Neuron (in vitro differentiated cells): ENCODE measurements at regions not wholly inside any gene's neighbourhood (a gene's known extent, or its start where the extent isn't known, plus 50 kb on each side); places are given as distances from the start of the nearest gene placed in this dataset.

Experiments
- H2AFZ ChIP-seq: one replicate; pipeline ENCODE4 v1.6.1; 2013; ENCODE audit warnings: low read depth, mild to moderate bottlenecking, inconsistent platforms, low read length, moderate library complexity
- H3K27me3 ChIP-seq: one replicate; pipeline ENCODE4 v1.6.1; 2013; ENCODE audit warnings: low read length; ENCODE audit not compliant: insufficient read depth
- H3K36me3 ChIP-seq: one replicate; pipeline ENCODE4 v1.6.1; 2013; ENCODE audit warnings: low read length; ENCODE audit not compliant: insufficient read depth
- H3K4me1 ChIP-seq: one replicate; pipeline ENCODE4 v1.6.1; 2013; ENCODE audit warnings: low read length; ENCODE audit not compliant: insufficient read depth
- H3K4me3 ChIP-seq: 2 replicates; pipeline ENCODE4 v1.5.1; 2013; ENCODE audit warnings: mild to moderate bottlenecking, low read length, moderate library complexity
- H3K9me3 ChIP-seq: one replicate; pipeline ENCODE4 v1.6.1; 2013; ENCODE audit warnings: low read length

- no peaks in the 10 kb centered on the region for H3K36me3 ChIP-seq
- no peak overlapping the region for H3K4me3 ChIP-seq
- H3K9me3 ChIP-seq: no peaks in the 10 kb centered on the region
- no peaks in the 10 kb centered on the region for H3K4me1 ChIP-seq
- H3K27me3 ChIP-seq: no peaks in the 10 kb centered on the region
- no peak overlapping the region for H2AFZ ChIP-seq
These were observed 393.4 kb upstream of the CCDC196 start for GRCh38 chr14:66092748-66093147.

GRCh38 chr14:66094001-66094727, 392.0 kb upstream of the CCDC196 start:
- Histone ChIP-seq H3K4me3 (no peak overlapping the region), H3K4me1 (no peaks in the 10 kb centered on the region), H3K9me3 (no peaks in the 10 kb centered on the region), H2AFZ (no peak overlapping the region), H3K36me3 (no peaks in the 10 kb centered on the region), H3K27me3 (no peaks in the 10 kb centered on the region)

- no peaks in the 10 kb centered on the region for H3K27me3 ChIP-seq
These were observed 386.7 kb upstream of the CCDC196 start for GRCh38 chr14:66099451-66099850.

GRCh38 chr14:66099931-66100330, 386.2 kb upstream of the CCDC196 start:
- H3K4me1 ChIP-seq: peaks cover 4% of the 10 kb centered on the region
- no peaks in the 10 kb centered on the region for H3K36me3 ChIP-seq
- H3K4me3 ChIP-seq: no peak overlapping the region
- H3K27me3 ChIP-seq: no peaks in the 10 kb centered on the region
- no peaks in the 10 kb centered on the region for H3K9me3 ChIP-seq
- no peak overlapping the region for H2AFZ ChIP-seq

More at GRCh38 chr14:66099451-66099850, 386.7 kb upstream of the CCDC196 start:
- Histone ChIP-seq H3K9me3 (no peaks in the 10 kb centered on the region), H3K4me1 (peaks cover 4% of the 10 kb centered on the region), H3K4me3 (no peak overlapping the region), H3K36me3 (no peaks in the 10 kb centered on the region), H2AFZ (no peak overlapping the region)

DNA sequence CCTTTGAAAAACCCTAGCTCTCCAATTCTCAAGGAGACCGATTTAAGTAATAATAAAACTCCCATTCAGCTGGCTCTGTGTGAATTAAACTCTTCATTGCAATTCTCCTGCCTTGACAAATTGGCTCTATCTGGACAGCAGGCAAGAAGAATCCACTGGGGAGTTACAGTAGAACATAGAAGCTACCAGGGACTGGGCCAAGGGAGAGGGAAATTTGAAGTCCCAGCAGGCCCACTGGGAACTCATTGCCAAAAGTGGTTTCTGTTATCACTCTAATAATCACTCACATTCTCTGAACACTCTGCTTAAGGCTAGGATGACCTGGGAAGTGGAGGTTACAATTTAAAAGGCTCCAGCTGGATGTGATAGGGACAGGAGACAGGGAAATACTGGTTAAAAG, 384.5 kb upstream of the CCDC196 start:
- Histone ChIP-seq H3K27me3 (no peaks in the 10 kb centered on the region), H2AFZ (no peak overlapping the region), H3K4me1 (peaks cover 4% of the 10 kb centered on the region), H3K9me3 (no peaks in the 10 kb centered on the region), H3K36me3 (no peaks in the 10 kb centered on the region), H3K4me3 (no peak overlapping the region)

DNA sequence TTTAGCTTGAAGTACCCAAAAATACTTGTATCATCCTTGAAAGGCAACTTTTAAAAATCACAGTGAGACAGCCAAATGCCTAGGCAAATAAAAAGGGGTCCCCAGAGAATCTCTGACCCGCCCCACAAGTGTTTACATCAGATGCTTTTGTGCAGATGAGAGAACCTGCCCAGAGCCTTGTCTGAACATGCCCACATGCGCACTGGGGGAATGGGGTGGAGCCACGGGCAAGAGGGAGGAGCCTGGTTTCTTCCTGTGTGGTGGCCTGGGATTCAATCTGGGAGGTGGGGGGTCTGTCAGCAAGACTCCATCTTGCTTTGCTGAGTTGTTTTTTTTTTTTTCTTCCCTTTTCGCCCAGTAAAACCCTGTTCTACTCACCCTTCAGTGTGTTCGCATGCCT, 381.7 kb upstream of the CCDC196 start:
- Histone ChIP-seq H3K36me3 (no peaks in the 10 kb centered on the region), H3K4me3 (no peak overlapping the region), H3K9me3 (no peaks in the 10 kb centered on the region), H3K4me1 (peaks cover 4% of the 10 kb centered on the region), H2AFZ (peak overlapping the region; percentile 20), H3K27me3 (no peaks in the 10 kb centered on the region)

- H3K27me3 ChIP-seq: no peaks in the 10 kb centered on the region
- no peak overlapping the region for H2AFZ ChIP-seq
- no peak overlapping the region for H3K4me3 ChIP-seq
- peaks cover 4% of the 10 kb centered on the region for H3K4me1 ChIP-seq
- no peaks in the 10 kb centered on the region for H3K9me3 ChIP-seq
- no peaks in the 10 kb centered on the region for H3K36me3 ChIP-seq
These were observed 380.4 kb upstream of the CCDC196 start for GRCh38 chr14:66105815-66106214.

GRCh38 chr14:66109426-66109825, 376.7 kb upstream of the CCDC196 start:
- Histone ChIP-seq H3K9me3 (no peaks in the 10 kb centered on the region), H3K27me3 (no peaks in the 10 kb centered on the region), H3K4me3 (no peak overlapping the region), H3K36me3 (no peaks in the 10 kb centered on the region), H3K4me1 (no peaks in the 10 kb centered on the region), H2AFZ (no peak overlapping the region)

DNA sequence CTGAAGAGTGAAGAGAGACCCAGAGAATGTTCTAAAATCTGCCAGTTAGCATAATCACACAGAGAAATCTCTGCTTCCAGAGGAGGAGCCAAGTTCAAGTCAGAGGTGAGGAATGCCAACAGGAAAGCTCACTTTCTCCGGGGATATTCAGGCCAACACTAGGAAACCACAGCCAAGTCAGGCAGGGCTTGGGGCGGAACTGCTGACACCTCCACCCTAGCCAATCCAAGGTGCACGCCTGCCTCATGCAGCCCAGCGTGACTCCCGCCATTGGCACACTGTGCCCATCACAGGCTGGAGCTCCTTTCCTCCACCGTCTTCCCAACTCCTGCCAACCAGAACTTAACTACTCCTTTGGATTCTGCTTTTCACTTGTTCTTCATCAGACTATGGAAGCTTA, 374.3 kb upstream of the CCDC196 start:
- no peaks in the 10 kb centered on the region for H3K36me3 ChIP-seq
- no peak overlapping the region for H2AFZ ChIP-seq
- H3K27me3 ChIP-seq: no peaks in the 10 kb centered on the region
- no peak overlapping the region for H3K4me3 ChIP-seq
- no peaks in the 10 kb centered on the region for H3K9me3 ChIP-seq
- peaks cover 12% of the 10 kb centered on the region for H3K4me1 ChIP-seq

GRCh38 chr14:66114071-66114470, 372.1 kb upstream of the CCDC196 start:
- no peak overlapping the region for H3K4me3 ChIP-seq
- H3K9me3 ChIP-seq: no peaks in the 10 kb centered on the region
- no peaks in the 10 kb centered on the region for H3K27me3 ChIP-seq
- no peaks in the 10 kb centered on the region for H3K36me3 ChIP-seq
- H3K4me1 ChIP-seq: peaks cover 12% of the 10 kb centered on the region
- H2AFZ ChIP-seq: no peak overlapping the region

- H3K27me3 ChIP-seq: no peaks in the 10 kb centered on the region
- no peaks in the 10 kb centered on the region for H3K36me3 ChIP-seq
- peaks cover 12% of the 10 kb centered on the region for H3K4me1 ChIP-seq
- H3K9me3 ChIP-seq: no peaks in the 10 kb centered on the region
- H3K4me3 ChIP-seq: no peak overlapping the region
- H2AFZ ChIP-seq: no peak overlapping the region
These were observed 370.2 kb upstream of the CCDC196 start for GRCh38 chr14:66115740-66116502.

DNA sequence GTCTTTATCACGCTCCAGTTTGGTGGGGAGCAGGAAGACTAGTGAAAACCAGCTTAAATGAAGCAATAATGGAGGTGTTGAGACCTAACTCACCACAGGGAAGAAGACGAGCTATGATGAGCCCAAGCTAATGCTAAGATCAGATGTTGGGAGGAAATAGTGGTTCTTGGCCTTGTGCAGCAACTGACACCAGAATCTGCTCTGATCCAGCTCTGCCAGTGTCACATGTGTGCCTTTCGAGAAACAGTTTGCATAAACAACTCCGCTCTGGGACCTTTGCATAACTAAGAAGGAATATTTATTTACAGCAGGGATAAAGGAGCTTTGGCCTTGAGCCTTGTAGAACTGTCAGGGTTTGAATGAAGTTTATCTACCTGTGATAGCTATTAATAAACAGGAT, 369.4 kb upstream of the CCDC196 start:
- Histone ChIP-seq H2AFZ (no peak overlapping the region), H3K27me3 (no peaks in the 10 kb centered on the region), H3K4me3 (no peak overlapping the region), H3K9me3 (no peaks in the 10 kb centered on the region), H3K36me3 (no peaks in the 10 kb centered on the region), H3K4me1 (peaks cover 12% of the 10 kb centered on the region)

GRCh38 chr14:66117600-66117999, 368.6 kb upstream of the CCDC196 start:
- Histone ChIP-seq H3K36me3 (no peaks in the 10 kb centered on the region), H3K27me3 (no peaks in the 10 kb centered on the region), H3K9me3 (no peaks in the 10 kb centered on the region), H3K4me3 (no peak overlapping the region), H3K4me1 (peaks cover 12% of the 10 kb centered on the region), H2AFZ (no peak overlapping the region)
